HEK293T (cell line): ENCODE measurements at regions not wholly inside any gene's neighbourhood (a gene's known extent, or its start where the extent isn't known, plus 50 kb on each side); places are given as distances from the start of the nearest gene placed in this dataset.

Experiments
- BHLHE40 ChIP-seq: fragments of 450-650 bp; IDR thresholded peaks from 2 replicates; pipeline ENCODE4 v1.6.1; 2016; ENCODE audit warnings: mild to moderate bottlenecking, moderate library complexity, borderline replicate concordance
- ELF4 ChIP-seq: fragments of 450-650 bp; IDR thresholded peaks from 2 replicates; pipeline ENCODE4 v1.6.1; 2017; ENCODE audit warnings: antibody characterized with exemption
- FOXA1 ChIP-seq: fragments of 450-650 bp; IDR thresholded peaks from 2 replicates; pipeline ENCODE4 v1.6.1; 2016; ENCODE audit warnings: mild to moderate bottlenecking
- FOXK2 ChIP-seq: fragments of 450-650 bp; IDR thresholded peaks from 2 replicates; pipeline ENCODE4 v1.6.1; 2016; ENCODE audit warnings: mild to moderate bottlenecking
- FOXM1 ChIP-seq: fragments of 450-650 bp; IDR thresholded peaks from 2 replicates; pipeline ENCODE4 v1.6.1; 2017; ENCODE audit warnings: mild to moderate bottlenecking, borderline replicate concordance
- HDGF ChIP-seq: fragments of 450-650 bp; IDR thresholded peaks from 2 replicates; pipeline ENCODE4 v1.6.1; 2017; ENCODE audit warnings: antibody characterized with exemption, borderline replicate concordance
- SP1 ChIP-seq: fragments of 450-650 bp; IDR thresholded peaks from 2 replicates; pipeline ENCODE4 v1.6.1; 2017
- TARDBP ChIP-seq: fragments of 450-650 bp; IDR thresholded peaks from 2 replicates; pipeline ENCODE4 v1.6.1; 2016

DNA sequence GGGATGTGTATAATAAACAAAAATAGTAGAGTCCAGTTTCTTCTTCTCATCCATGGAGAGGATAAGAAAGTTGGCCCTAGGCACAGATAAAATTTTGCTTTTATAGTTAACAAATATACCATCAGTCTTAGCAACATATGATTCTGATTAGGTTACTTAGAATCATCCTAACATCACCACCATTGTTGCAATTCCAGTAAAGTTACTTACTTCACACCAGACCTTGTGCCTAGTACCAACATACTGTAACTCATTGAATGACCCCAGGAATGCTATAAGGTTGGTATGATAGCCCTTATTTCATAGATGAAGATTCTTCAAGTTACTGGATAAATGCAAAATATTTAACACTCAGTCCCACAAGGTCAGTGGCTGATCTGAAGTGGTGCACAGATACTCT, 183.8 kb upstream of the ATP2B1 start:
- no peak for TF ChIP-seq FOXM1
- TF ChIP-seq SP1: no peak
- TF ChIP-seq FOXA1: no peak
- TF ChIP-seq TARDBP: no peak
- no peak for TF ChIP-seq ELF4
- TF ChIP-seq FOXK2: no peak
- no peak for TF ChIP-seq BHLHE40
- TF ChIP-seq HDGF: no peak
